SK-MEL-5 (cell line): ENCODE measurements at regions not wholly inside any gene's neighbourhood (a gene's known extent, or its start where the extent isn't known, plus 50 kb on each side); places are given as distances from the start of the nearest gene placed in this dataset.
"Not testable (repeated sequence)": the region's sequence is repeated elsewhere in the genome, so short reads cannot be mapped to it uniquely, and the experiment has no call there.

Experiments used
- DNase-seq: peaks from one replicate; pipeline ENCODE4 v3.0.0-alpha.2; 2016; ENCODE audit warnings: low read depth, low spot score
- in situ Hi-C: cut with HindIII; loops from 2 replicates; pipeline ENCODE4 v1.10.0; 2016; ENCODE audit warnings: low sequenced_read_pairs, high pct_unique_total_duplicates, low pct_unique_long_range_greater_than_20kb

DNA sequence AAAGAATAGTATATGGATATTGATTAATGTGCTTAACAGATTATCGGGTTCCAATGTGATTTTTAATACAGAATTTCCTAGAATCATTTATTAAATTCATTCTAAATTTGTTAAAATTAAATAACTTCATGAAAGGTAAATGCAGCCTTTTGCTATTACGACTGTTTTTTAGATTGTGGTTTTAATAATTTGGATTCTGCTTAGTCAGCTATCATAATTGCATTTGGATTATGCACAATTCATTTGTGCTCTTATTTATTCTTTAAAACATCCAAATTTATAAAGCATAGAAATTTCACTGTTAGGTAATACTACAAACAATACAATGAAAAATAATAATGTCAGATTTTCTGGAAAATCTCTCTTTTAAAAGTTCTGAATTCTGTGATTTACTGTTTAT lies 1598.5 kb downstream of the EFNA5 start:
- in situ Hi-C loops, result no loop called here

DNA sequence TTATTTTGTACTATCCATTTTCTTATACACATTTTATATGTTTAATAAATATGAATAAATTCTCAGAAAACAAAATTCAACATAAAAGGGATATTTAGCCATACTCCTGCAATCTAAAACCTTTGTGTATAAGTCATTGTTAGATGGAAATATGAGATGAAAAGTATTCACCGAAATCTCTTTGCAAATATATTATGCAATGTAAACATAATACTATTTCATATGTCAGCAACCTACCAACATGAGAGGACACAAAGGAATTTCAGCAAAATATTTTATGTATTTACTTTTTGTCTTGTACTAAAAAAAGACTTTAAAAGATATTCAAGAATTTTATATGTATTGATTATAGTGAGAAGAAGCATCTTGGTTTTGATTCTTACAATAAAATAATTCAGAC lies 1623.4 kb downstream of the EFNA5 start:
- DNase-seq, result no peak
- in situ Hi-C loops, result no loop called here

More for the DNA sequence above, 1598.5 kb downstream of the EFNA5 start:
- DNase-seq, result no peak

DNA sequence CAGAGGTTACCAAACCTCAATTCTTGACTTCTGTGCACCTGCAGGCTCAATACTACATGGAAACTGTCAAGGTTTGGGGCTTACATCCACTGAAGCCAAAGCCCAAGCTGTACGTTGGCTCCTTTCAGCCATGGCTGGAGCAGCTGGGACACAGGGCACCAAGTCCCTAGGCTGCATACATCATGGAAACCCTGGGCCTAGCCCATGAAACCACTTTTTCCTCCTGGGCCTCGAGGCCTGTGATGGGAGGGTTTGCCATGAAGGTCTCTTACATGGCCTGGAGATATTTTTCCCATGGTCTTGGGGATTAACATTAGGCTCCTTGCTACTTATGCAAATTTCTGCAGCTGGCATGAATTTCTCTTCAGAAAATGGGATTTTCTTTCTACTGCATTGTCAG lies 1638.7 kb downstream of the EFNA5 start:
- DNase-seq, in situ Hi-C loops: not testable (repeated sequence)

DNA sequence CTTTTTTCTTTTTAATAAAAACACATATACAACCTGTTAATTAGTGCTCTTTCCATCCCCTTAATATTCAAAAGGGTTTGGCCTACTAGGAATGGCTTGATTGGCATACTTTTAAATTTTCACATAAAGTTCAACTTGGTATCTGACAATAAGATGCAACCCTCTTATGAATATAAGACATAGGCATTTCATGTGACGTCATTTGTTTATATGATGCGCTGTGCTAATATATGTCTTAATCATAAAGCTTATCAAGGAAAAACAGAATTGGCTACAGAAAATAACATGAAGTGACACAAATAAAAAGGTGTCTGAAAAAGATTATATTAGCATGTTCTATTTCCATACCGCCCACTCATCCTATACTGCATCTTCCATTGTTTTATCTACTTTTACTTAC lies 1642.4 kb downstream of the EFNA5 start:
- DNase-seq, result no peak
- in situ Hi-C loops, result no loop called here

DNA sequence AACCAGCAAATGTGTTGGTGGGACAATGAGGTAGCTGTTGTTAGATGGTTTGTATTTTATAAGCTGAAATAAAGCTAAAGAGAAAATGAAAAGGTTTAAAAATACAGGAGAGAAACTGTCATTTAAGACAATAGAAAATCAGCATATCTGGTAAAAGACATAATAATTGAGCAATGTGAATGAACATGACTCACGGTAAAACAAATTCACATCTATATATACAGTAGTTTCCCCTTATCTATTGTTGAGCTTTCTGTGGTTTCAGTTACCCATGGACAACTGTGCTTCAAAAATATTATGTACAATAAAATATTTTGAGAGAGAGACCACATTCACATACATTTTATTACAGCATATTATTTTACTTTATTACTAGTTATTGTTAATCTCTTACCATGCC lies 1649.8 kb downstream of the EFNA5 start:
- in situ Hi-C loops, result no loop called here
- no peak for DNase-seq

DNA sequence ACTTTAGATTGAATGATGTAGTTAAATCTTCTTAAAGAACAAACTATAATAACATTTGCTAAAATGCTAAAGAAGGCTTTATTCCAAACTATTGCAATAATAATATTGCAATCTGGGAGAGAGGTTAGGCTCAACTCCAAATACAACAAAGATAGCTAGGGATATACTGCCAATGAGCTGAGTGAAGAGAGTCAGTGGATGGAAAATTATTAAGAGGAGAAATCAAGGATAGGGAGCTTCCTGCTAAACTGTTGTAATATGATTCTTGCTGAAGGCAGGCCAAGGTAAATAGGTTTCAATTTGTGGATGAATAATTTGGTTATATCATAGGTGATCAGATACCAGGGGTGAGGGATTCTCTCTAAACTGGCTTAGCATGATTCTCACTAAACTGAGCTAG lies 1651.5 kb downstream of the EFNA5 start:
- in situ Hi-C loops, result no loop called here
- DNase-seq, result no peak

DNA sequence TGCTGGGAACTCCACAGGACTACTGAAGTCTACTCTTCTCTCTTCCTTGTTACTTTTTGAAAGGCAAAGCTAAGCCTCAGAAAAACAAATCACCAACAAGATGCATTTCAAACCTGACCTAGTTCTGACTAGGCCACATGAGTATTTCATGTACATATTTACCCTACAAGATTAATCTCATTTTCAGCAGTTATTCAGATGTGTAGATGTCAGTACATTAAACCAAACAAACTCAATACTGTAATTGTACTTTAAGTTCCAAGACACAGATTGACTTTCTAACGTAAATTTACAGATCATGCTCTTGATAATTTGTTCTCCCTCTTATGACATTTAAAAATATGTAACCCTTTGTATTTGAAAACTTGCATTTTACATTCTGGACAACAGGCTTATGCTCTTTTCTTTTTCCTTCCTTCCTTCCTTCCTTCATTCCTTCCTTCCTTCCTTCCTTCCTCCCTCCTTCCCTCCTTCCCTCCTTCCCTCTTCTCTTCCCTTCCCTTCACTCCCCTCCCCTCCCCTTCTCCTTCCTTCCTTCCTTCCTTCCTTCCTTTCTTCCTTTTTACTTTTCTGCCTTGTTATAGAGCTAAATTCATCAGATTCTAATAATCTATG lies 1653.4 kb downstream of the EFNA5 start:
- in situ Hi-C loops, result no loop called here
- no peak for DNase-seq

DNA sequence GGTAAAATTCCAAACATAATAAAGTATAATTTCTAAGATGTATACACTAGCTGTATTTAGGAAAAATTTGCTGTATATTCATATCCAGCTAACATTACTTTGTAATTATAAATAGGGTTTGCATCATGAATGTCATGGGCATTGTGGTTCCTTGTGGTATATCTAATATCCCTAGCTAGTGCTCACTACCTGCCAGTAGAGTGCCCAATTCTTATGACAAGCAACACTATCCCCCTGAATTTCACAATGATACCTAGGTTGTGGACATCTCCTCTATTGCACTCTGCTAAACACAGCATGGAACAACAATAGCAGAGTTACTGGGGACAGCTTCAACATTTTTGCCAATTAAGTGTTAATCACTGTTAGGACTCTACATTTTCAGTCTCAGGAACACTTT lies 1656.5 kb downstream of the EFNA5 start:
- in situ Hi-C loops, result no loop called here
- no peak for DNase-seq

DNA sequence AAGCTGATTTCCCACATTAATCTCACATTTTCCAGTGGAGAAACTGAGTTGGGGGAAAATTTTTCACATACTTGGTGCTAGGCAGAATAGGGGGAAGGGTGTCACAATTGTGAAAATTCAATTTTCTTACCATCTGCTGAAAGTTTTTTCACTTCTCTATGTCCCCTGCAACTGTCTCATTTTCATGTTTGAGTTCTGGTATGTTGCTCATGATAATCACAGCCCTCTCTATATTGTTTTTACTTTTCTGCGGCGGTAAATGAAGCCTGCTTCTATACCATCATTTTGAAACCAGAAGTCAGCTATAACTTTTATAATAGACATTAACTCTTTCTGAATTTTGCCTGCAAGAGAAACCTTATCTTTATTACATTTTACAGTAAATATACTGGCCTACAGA lies 1664.5 kb downstream of the EFNA5 start:
- no peak for DNase-seq
- in situ Hi-C loops, result no loop called here

DNA sequence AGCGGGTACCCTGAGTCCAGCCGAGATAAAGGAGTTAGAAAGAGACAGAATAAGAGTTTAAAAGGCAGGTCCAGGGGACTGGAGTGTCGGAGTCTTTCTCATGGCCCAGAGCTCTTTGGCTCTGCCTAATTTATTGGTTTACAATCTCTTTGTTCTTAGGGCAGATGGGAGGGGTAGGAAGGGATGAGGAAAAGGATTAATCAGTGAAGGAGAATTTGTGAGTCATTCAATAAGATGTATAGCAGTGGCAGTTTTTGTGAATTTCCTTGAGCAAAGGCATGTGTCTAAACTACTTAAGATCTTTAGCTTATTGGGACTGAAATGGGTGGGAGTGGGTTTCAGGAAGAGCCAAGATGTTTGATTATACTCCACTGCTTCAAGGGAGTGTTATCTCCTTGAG lies 1671.7 kb downstream of the EFNA5 start:
- DNase-seq, in situ Hi-C loops: not testable (repeated sequence)

DNA sequence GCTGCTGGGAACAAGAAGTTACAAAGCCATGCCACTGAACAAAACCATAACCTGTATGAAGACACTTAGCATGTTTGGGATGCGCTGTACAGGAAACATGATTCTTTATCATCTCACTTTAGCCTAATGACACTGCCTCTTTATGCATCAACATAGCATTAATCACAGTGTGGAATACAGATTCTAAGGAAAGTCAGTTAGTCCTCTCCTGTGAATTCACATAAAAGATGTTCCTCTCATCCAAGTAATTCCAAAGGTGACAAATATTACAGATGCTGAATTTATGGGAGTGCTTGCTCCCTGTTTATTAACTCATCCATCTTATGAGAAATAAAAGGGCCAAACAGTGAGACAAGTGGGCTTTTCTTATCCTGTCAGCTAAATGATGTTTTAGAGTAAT lies 1677.7 kb downstream of the EFNA5 start:
- in situ Hi-C loops, result no loop called here

DNA sequence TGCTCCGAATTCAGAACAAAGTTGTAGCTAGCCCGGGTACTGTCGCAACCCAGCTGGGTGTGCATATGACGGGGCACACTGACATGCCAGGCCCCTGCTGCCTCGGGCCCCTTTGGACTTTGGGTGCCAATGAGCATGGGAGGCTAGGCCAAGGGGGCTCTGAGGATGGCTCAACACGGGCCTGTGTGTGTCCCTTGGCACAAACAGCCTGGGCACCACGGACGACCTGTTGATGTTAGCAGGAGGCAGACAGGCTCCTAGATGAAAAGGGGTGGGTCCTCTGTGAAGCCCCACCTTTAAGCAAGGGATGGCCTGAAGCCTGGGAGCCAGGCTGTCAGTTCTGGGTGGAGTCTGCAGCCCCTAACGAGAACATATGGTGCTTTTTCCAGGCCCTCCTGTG lies 1688.2 kb downstream of the EFNA5 start:
- DNase-seq, result no peak
- in situ Hi-C loops, result no loop called here

More for the DNA sequence above, 1677.7 kb downstream of the EFNA5 start:
- no peak for DNase-seq

DNA sequence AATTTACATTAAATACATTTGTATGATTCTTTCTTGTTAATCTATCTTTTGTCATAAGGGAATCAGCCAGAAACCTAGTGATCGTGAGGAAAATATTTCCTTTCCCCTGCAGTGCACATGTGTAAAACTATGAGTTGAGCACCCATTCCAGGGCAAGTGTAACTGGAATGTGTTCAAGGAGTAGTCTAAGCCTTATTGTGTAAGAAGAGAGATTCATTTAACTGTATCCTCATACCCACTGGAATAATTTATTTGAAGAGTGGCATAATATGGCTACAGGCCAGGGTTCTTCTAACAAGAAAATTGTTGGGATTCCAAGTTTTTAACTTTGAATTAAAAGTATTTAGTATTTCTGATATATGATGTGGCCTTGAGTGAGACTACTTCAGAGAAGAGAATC lies 1692.7 kb downstream of the EFNA5 start:
- no peak for DNase-seq
- in situ Hi-C loops, result no loop called here

DNA sequence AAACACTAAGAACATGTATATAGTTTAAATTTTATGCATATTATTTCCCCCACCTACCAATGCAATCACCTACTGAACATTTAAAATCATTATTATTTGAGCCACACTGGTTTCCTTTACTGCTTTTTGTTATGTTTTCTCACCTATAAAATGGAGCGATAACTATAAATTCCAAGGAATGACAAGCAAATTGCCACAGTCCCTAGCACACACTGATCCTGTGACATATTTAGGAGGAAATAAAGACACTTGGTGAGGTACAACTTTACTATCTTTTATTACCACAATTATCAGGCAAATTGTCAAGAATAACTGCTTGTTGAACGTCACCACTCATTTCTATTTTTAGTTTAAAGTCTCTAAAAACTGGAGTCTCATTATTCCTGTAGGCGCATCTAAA lies 1693.6 kb downstream of the EFNA5 start:
- no peak for DNase-seq
- in situ Hi-C loops, result no loop called here

DNA sequence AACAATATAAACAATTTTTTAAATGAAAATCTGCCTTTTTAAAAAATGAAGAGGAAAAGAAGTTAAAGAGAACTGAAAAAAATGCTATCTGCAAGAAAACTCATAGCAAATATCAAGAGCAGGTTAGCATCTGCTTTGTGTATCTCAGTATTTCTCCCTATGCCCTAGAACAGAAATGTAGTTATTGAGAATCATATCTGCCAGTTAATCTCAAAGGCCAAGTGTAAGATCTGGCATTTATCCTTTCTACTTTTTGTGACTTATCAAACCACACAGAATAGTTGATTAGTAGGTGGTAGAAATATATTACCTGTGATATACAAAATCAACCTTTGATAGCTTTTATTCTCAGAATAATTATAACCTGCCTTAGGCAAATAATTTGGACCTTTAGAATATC lies 1699.8 kb downstream of the EFNA5 start:
- in situ Hi-C loops, result no loop called here
- no peak for DNase-seq

DNA sequence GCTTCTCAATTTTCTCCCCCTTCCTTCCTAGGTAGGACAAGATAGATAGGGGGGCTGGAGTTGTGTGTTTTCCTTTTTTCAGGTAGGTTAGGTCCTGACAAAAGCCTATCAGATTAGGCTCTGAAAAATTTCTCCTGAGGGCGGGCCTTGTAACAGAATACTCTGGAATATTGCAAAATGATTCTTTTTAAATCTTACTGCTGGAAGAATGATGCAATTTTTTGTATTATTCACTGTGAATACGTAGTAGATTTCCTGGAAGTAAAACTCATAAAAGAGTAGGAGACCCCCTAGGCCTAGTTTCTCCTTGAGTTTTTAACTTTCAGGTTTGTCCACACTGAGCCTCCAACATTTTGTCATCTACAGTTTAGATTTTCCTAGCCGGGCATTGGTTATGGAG lies 1701.8 kb downstream of the EFNA5 start:
- in situ Hi-C loops, result no loop called here
- DNase-seq, result no peak

DNA sequence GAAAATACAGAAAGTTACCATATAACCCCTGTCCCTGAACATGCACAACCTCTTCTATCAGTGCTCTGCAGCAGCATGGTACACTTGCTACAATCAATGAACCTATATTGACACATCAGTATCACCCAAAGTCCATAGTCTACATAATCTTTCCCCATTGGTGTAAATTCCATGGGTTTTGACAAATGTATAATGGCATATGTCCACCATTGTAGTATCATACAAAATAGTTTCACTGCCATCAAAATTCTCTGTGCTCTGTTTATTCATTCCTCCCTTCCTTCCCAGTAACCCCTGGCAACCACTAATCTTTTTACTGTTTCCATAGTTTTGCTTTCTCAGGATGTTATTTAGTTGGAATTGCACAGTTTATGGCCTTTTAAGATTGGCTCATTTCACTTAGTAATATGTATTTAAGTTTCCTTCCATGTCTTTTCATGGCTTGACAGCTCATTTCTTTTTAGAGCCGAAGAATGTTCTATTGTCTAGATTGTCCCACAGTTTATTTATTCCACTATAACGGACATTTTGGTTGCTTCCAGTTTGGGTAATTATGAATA lies 1707.0 kb downstream of the EFNA5 start:
- DNase-seq, result no peak
- in situ Hi-C loops, result no loop called here

DNA sequence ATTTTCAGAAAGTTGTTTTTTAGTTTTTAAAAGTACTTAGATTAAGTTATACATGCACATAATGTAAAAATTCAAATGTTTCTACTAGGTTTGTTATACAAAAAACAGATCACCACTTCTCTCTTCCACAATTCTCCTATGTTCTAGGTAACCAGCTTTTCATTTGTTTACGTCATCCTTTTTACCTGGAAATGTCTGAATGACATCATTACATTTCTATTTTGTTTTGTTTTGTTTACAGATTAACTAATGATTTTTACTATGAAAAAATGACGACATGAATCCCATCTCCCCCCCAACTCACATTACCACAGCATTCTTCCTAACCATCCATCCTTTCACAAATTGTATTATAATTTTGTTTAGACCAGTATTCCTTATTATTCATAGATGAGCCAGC lies 1709.2 kb downstream of the EFNA5 start:
- in situ Hi-C loops, result no loop called here
- DNase-seq, result no peak

DNA sequence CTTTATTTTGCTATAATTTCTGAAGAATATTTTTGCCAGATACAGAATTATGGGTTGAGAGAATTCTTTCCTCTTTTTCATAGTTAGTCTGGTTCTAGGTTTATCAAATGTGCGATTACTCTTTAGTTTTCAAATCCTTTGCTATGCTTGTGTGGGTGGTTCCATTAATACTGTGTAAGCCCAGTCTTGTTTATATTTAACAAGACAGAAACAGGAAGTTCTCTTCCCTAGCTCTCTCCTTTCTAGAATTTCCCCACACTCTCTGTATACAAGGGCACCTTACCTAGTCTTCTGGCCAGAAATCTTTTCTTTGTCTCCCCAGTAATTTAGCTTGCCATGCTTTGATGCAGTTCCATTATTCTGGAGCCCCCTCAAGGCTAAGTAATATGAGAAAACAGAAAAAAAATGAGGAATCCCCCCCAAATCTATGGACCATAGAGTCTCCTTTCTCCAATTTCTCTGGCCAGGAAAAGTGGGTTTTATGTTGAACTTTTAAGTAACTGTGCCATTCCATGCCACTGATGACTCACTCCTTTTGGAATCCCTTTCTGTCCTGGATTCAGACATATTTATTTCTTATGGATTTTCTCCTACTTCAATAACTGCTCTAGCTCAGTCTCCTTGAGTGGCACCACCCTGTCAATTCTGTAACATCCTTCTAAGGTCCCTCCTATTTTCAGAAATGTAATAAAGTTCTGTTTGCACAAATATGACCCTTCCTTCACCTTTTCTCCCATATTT lies 1714.1 kb downstream of the EFNA5 start:
- in situ Hi-C loops, result no loop called here
- DNase-seq, result no peak
